C4-2B (cell line): ENCODE measurements at regions not wholly inside any gene's neighbourhood (a gene's known extent, or its start where the extent isn't known, plus 50 kb on each side); places are given as distances from the start of the nearest gene placed in this dataset.

Source experiments
- ZFX ChIP-seq: fragments of 450-650 bp; IDR thresholded peaks from 2 replicates; pipeline ENCODE4 v1.6.1; 2017
- TF ChIP-seq, protein P1 (sequence below): fragments of 450-650 bp; conservative IDR thresholded peaks from 2 replicates; pipeline ENCODE4 v1.5.1; 2017; ENCODE audit warnings: mild to moderate bottlenecking

GRCh38 chr1:81519987-81520386 is 280.7 kb upstream of the ADGRL2 start:
- TF ChIP-seq, protein P1, sequence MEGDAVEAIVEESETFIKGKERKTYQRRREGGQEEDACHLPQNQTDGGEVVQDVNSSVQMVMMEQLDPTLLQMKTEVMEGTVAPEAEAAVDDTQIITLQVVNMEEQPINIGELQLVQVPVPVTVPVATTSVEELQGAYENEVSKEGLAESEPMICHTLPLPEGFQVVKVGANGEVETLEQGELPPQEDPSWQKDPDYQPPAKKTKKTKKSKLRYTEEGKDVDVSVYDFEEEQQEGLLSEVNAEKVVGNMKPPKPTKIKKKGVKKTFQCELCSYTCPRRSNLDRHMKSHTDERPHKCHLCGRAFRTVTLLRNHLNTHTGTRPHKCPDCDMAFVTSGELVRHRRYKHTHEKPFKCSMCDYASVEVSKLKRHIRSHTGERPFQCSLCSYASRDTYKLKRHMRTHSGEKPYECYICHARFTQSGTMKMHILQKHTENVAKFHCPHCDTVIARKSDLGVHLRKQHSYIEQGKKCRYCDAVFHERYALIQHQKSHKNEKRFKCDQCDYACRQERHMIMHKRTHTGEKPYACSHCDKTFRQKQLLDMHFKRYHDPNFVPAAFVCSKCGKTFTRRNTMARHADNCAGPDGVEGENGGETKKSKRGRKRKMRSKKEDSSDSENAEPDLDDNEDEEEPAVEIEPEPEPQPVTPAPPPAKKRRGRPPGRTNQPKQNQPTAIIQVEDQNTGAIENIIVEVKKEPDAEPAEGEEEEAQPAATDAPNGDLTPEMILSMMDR = no peak
- TF ChIP-seq ZFX = no peak
